Astrocyte (in vitro differentiated cells and primary cell): ENCODE measurements at regions not wholly inside any gene's neighbourhood (a gene's known extent, or its start where the extent isn't known, plus 50 kb on each side); places are given as distances from the start of the nearest gene placed in this dataset.

Experiments used
- CTCF ChIP-seq: IDR thresholded peaks from 2 replicates; pipeline ENCODE4 v1.5.1; 2011; ENCODE audit warnings: low read depth, mild to moderate bottlenecking, inconsistent platforms, low read length, moderate library complexity; ENCODE audit not compliant: insufficient read depth
- EZH2 ChIP-seq: IDR thresholded peaks from 2 replicates; pipeline ENCODE4 v1.6.1; 2012; ENCODE audit warnings: mild to moderate bottlenecking, low read length, inconsistent platforms; ENCODE audit not compliant: insufficient read depth

GRCh38 chr14:93862265-93862664 lies 64.9 kb upstream of the FAM181A start:
- TF ChIP-seq EZH2 (no peak), CTCF (no peak)
